Right kidney (tissue), 1 donor: ENCODE measurements at regions not wholly inside any gene's neighbourhood (a gene's known extent, or its start where the extent isn't known, plus 50 kb on each side); places are given as distances from the start of the nearest gene placed in this dataset.
"Not testable (repeated sequence)": the region's sequence is repeated elsewhere in the genome, so short reads cannot be mapped to it uniquely, and the experiment has no call there.

Experiments
- DNase-seq: peaks from one replicate; pipeline ENCODE4 v3.0.0-alpha.2; 2016

- no peak for DNase-seq
These were observed 807.1 kb downstream of the RNF144A start for GRCh38 chr2:7724336-7724735.

DNA sequence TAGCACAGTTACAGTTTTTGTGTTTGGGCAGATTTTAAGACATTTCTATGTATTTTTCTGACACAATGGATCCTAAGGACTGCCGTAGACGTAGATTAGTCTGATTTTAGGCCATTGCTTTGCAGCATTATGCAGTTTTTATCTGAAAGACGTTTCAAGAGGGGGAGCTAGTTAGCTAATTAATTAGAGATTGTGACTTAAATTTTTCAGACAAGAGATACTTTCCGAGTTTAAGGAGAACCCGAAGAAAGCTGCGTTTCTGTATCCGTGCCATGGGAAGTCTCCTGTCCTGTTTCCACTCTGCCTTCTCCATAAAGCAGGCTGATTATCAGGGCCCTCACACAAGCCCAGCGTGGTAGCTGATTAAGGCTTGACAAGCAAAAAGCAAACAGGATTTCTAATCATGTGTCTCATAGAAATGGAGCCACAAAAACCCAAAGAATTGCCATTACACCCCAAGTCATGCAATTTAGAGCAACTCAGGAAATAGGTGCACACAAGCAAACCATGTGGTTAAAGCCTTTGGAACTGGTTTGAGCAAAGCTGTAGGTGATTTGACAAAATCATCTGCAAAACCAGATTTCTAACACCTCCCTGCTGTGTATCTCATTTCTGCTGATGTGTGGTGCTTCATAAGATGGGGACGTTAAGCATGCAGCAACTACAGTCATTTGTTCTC is 808.1 kb downstream of the RNF144A start:
- DNase-seq = peak; percentile 30

DNA sequence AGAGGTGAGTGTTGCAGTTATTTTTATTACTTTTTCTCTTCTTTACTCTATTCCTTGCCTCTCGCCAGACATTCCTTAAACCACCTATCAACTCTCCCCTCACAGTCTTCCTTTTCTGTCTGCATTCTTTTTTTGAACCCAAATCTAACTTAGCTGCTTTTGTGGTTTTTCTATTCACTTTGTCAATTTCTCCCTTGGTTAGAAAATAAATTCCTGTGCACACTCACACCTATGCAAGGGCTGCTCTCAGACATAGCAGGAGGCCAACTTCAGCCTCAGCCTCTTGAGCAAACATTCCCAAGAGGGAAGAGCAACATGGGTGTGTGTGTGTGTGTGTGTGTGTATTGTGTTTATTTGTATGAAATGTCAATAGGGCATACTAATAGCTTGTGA is 808.6 kb downstream of the RNF144A start:
- DNase-seq = no peak

DNA sequence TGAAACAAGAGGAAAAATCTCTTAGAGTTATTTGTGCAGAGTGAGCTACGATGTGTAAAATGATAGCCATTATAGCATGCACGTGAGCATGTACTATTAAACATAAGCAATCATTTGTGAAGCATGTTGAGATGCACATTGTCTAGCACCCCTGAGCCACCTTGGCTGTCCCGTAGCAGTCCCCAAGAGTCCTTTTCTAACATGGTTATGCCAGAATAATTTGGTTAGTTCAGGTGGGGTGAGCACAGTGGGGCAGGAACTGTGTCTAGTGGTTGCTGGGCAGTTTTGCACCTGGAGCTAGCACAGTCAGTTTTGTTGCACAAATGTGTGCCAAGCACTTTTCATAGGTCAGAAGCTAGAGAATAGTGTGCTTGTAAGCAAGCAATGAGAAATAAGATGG is 809.8 kb downstream of the RNF144A start:
- no peak for DNase-seq

DNA sequence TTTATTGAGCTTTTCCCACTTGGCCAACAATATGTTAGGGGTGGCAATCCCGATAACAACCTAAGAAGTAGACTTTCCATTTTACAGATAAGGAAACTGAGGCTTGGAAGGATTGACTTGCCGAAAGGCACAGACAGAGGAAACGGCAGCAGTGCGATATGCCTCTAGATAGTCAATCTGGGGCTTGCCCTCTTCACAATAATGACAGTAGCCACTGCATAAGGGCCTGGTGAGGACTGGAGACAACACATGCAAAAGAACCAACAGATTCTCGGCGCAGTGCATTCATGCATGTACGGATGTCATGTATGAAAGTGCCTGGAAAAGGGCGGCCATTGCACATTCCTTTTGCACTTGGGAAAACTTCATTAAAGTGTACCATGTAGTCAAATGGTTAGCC is 811.2 kb downstream of the RNF144A start:
- DNase-seq = no peak

DNA sequence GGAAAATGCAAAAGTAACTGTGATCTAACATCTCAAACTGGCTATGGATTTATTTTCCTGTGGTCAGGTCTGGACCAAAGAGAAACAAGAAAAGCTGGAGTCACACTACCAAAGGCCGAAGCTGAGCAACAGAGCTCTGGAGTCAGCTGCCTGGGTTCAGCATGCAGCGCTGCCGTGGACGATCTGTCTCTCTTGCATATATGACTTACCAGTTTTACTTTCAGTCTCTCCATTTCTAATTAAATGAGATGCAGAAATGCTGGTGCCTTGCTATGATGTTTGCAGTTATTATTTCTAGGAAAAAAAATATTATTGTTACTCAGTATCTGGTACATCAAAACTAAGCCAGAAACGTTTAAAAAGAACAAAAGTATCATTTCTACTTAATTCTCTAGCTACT is 813.2 kb downstream of the RNF144A start:
- DNase-seq = no peak

GRCh38 chr2:7730990-7731389 is 813.8 kb downstream of the RNF144A start:
- no peak for DNase-seq

GRCh38 chr2:7732497-7732896 is 815.3 kb downstream of the RNF144A start:
- DNase-seq = no peak

DNA sequence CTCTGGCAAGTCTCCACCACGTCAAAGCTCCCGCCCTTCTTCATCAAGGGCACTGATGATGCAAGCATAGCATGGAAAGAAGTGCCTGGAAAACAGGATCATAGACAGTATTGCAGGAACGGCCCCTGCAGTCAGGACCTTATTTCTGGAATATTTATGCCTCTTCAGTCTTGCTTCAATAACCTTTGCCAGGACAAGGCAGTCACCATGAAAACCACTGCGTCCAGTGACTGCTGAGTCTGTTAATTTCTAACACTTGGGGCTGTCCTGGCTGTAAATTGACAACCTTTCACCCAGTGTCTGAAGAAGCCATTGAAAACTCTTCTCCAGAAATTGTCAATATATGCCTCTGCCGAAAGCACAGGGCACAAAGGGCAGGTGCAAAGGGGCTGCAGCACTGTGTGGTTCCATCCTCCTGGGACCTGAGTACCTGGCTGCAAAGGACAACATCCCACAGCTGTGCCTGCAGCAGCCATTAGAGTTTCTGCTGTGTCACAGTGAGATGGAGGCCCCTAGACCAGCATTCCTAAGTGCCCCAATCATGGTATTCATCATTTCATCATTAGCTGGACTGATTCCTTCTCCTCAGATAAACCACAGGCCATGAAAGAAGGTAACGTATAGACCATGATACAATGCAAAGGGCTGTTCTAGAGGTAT is 819.6 kb downstream of the RNF144A start:
- DNase-seq = no peak

DNA sequence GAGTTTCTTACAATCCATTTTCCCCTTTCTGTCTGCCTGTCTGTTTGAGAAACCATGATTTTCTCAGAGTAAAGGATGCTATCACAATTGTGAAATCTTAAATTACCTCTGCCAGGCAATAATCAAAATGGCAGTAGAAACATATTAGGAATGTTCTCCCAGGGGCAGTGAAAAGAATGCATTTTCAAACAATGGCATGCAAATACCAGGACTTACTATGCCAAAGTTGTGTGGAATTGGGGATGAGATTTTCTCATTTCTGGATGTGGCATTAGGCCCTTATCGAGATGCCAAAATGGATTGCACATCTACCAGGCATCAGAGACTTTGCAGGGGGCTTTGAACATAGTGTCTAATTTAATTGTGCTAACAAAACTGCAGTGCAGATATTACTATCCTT is 821.4 kb downstream of the RNF144A start:
- no peak for DNase-seq

- DNase-seq = no peak
These were observed 822.9 kb downstream of the RNF144A start for GRCh38 chr2:7740114-7740513.

DNA sequence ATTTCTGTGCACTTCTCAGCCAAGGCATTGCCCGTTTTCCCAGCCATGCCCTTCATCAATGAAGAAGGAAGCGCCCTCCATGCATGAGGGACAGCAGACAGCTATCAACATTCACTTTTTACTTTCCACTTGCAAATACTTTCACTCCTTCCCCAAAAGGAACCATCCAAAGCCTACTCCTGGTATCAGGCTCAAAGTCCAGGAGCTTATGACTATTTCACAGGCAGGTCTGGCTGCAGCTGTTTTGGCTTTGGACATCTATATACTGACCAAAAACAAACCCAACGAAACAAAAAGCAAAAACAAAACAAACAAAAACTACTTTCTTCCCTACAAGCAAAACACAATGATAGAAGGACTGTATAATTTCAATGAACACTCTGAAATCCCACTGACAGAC is 825.1 kb downstream of the RNF144A start:
- no peak for DNase-seq

- no peak for DNase-seq
These were observed 827.6 kb downstream of the RNF144A start for GRCh38 chr2:7744827-7745226.

- no peak for DNase-seq
These were observed 828.2 kb downstream of the RNF144A start for GRCh38 chr2:7745369-7745768.

DNA sequence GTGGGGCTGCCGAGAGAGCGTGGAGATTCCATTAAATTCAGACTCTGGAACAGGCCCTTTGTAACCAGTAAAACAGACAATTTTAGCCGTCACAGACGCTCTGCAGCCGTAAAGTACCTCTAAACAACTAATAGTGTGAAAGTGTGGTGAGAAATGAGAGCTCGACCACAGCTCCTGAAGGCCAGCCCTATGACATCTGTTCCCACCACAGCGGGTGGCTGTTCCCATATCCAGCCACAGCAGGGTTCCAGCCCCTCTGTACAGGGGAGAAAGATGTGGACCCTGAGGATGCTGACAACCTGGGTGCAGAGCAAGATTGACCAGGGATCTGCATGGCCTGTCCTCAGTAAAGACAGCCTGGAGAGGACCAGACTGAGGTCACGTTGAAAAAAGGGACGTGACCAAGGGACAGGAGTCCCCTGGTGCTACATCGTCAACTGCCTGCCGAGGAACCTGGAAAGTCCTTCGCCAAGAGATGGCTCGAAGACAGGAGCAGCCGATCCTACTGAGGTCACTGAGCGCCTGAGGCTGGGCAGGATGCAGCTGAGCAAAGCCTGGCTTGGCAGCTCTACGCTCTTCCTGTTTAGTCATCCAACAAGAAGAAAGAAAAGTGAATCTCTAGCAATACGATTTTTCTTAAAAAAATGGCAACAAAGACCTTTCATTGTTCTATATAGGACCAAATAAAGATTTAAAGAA is 831.7 kb downstream of the RNF144A start:
- DNase-seq = no peak

- no peak for DNase-seq
These were observed 832.8 kb downstream of the RNF144A start for GRCh38 chr2:7749895-7750559.

- DNase-seq = no peak
These were observed 835.1 kb downstream of the RNF144A start for GRCh38 chr2:7752291-7752690.

- no peak for DNase-seq
These were observed 836.6 kb downstream of the RNF144A start for GRCh38 chr2:7753777-7754176.

DNA sequence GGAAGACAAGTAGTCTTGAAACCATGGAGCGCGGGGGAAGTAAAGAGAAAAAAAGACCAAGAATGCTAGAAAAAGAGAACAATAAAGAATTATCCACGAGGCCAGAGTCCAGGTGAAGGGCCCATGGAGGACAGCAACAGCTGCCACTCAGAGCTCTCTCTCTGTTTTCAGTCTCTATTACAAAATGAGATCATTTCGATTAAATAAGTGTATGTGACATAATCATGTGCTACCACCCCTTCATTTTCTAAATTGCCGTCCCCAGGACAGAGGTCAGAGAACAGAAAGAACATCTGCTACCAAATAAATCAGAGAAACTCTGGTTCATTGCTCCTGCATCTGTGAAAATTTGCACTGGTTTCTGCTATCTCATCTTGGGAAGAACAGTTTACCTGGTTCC is 838.7 kb downstream of the RNF144A start:
- no peak for DNase-seq

- no peak for DNase-seq
These were observed 841.0 kb downstream of the RNF144A start for GRCh38 chr2:7758073-7758759.

- no peak for DNase-seq
These were observed 842.7 kb downstream of the RNF144A start for GRCh38 chr2:7759898-7760297.

- DNase-seq = not testable (repeated sequence)
These were observed 846.2 kb downstream of the RNF144A start for GRCh38 chr2:7763418-7763817.

GRCh38 chr2:7765236-7765635 is 848.0 kb downstream of the RNF144A start:
- DNase-seq = no peak
